ENCODE measurements at regions not wholly inside any gene's neighbourhood (a gene's known extent, or its start where the extent isn't known, plus 50 kb on each side); places are given as distances from the start of the nearest gene placed in this dataset.

DNA sequence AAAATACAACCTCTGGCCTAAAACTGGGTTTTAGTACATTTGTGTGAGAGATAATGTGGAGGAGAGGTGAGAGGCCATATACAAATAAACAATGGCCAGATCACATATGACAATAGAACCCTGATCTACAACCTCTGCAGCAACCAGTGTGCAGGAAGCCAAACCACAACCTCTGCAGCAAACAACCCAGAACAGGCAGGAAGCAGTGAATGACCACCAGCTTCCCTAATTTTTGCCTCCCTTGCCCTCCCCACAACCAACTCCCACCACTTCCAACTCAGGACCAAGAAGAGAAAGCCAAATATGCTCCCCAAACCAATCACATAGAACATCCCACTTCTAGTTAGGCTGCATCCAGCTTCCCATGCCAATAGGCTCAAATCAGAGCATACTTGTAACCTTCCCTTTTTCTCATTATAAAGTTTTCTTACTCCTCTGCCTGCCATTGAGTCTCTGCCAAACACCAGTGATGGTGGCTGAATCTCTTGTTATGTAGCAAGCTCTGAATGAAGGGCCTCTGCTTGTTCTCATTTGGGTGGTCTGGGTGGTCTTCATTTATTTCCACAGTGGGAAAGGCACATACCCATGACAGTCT lies 102.6 kb upstream of the GAP43 start:
- TF ChIP-seq, protein P1, sequence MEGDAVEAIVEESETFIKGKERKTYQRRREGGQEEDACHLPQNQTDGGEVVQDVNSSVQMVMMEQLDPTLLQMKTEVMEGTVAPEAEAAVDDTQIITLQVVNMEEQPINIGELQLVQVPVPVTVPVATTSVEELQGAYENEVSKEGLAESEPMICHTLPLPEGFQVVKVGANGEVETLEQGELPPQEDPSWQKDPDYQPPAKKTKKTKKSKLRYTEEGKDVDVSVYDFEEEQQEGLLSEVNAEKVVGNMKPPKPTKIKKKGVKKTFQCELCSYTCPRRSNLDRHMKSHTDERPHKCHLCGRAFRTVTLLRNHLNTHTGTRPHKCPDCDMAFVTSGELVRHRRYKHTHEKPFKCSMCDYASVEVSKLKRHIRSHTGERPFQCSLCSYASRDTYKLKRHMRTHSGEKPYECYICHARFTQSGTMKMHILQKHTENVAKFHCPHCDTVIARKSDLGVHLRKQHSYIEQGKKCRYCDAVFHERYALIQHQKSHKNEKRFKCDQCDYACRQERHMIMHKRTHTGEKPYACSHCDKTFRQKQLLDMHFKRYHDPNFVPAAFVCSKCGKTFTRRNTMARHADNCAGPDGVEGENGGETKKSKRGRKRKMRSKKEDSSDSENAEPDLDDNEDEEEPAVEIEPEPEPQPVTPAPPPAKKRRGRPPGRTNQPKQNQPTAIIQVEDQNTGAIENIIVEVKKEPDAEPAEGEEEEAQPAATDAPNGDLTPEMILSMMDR (IDR thresholded peaks at IDR 0.05): no peak
- DNase-seq (no peak), ATAC-seq (no peak)
- Histone ChIP-seq H3K4me3 (no peak overlapping the region), H3K9me3 (no peaks in the 10 kb centered on the region), H3K36me3 (ENCODE audit: low read depth) (no peaks in the 10 kb centered on the region), H3K4me1 (ENCODE audit: low read depth) (no peaks in the 10 kb centered on the region)
- intact Hi-C loops (cut with DNase I, micrococcal nuclease): no loop called here

GRCh38 chr3:115523458-115523857 lies 99.9 kb upstream of the GAP43 start:
- Histone ChIP-seq H3K9me3 (no peaks in the 10 kb centered on the region), H3K4me3 (no peak overlapping the region), H3K4me1 (ENCODE audit: low read depth) (no peaks in the 10 kb centered on the region), H3K36me3 (ENCODE audit: low read depth) (no peaks in the 10 kb centered on the region)
- intact Hi-C loops (cut with DNase I, micrococcal nuclease): no loop called here
- TF ChIP-seq, protein P1 (IDR thresholded peaks at IDR 0.05): no peak
- no peak for ATAC-seq
- no peak for DNase-seq

GRCh38 chr3:115524549-115524948 lies 98.8 kb upstream of the GAP43 start:
- no peak for ATAC-seq

GRCh38 chr3:115525731-115526130 lies 97.6 kb upstream of the GAP43 start:
- no peaks in the 10 kb centered on the region for H3K4me1 ChIP-seq (ENCODE audit: low read depth)
- ATAC-seq: no peak
- no peaks in the 10 kb centered on the region for H3K36me3 ChIP-seq (ENCODE audit: low read depth)
- TF ChIP-seq, protein P1 (IDR thresholded peaks at IDR 0.05): no peak
- intact Hi-C loops (cut with DNase I, micrococcal nuclease): no loop called here
- H3K9me3 ChIP-seq: no peaks in the 10 kb centered on the region
- H3K4me3 ChIP-seq: no peak overlapping the region
- DNase-seq: no peak

More at GRCh38 chr3:115524549-115524948, 98.8 kb upstream of the GAP43 start:
- Histone ChIP-seq H3K9me3 (no peaks in the 10 kb centered on the region), H3K4me3 (no peak overlapping the region), H3K4me1 (ENCODE audit: low read depth) (no peaks in the 10 kb centered on the region), H3K36me3 (ENCODE audit: low read depth) (no peaks in the 10 kb centered on the region)
- TF ChIP-seq, protein P1 (IDR thresholded peaks at IDR 0.05): no peak
- intact Hi-C loops (cut with DNase I, micrococcal nuclease): no loop called here
- DNase-seq: no peak

DNA sequence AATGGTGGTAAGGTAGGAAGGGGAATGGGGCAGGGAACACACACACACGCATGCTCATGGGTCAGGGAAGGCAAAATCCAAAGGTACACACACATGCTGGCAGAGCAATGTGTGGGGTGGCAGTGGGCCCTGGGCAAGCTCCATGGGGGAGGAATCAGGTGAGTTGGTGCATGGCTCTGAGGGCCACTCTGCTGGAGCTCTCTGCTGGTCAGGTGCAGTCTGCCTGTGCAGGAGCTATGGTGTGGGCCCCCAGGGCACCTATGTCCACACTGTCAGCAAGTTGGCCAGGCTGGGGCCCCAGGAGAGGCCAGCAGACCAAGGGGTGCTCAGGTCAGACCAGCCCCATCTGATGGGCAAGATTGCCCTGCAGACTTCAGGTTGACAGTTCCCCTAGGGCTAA lies 90.1 kb upstream of the GAP43 start:
- TF ChIP-seq, protein P1 (IDR thresholded peaks at IDR 0.05): no peak
- no peaks in the 10 kb centered on the region for H3K4me1 ChIP-seq (ENCODE audit: low read depth)
- no peaks in the 10 kb centered on the region for H3K9me3 ChIP-seq
- H3K4me3 ChIP-seq: no peak overlapping the region
- DNase-seq: no peak
- intact Hi-C loops (cut with DNase I, micrococcal nuclease): no loop called here
- no peaks in the 10 kb centered on the region for H3K36me3 ChIP-seq (ENCODE audit: low read depth)
- ATAC-seq: no peak

- ATAC-seq (no peak), DNase-seq (no peak)
- H3K36me3 ChIP-seq (ENCODE audit: low read depth): no peaks in the 10 kb centered on the region
- H3K4me1 ChIP-seq (ENCODE audit: low read depth): no peaks in the 10 kb centered on the region
- intact Hi-C loops (cut with DNase I, micrococcal nuclease): no loop called here
- TF ChIP-seq, protein P1 (IDR thresholded peaks at IDR 0.05): no peak
- no peak overlapping the region for H3K4me3 ChIP-seq
- H3K9me3 ChIP-seq: no peaks in the 10 kb centered on the region
Measured at GRCh38 chr3:115536171-115536570, 87.1 kb upstream of the GAP43 start.

Data from mucosa of descending colon (tissue), 3 donors.